Mammary epithelial cell (primary cell): ENCODE measurements at regions not wholly inside any gene's neighbourhood (a gene's known extent, or its start where the extent isn't known, plus 50 kb on each side); places are given as distances from the start of the nearest gene placed in this dataset.

Source experiments
- EZH2 ChIP-seq: IDR thresholded peaks from 2 replicates; pipeline ENCODE4 v1.6.1; 2012; ENCODE audit warnings: low read length, inconsistent platforms, borderline replicate concordance
- TF ChIP-seq, protein P1 (sequence below), 2 donors: IDR thresholded peaks in 1 of 2; conservative IDR thresholded peaks in 1 of 2; 2 replicates each; pipeline ENCODE4 v1.5.1; 2011 to 2012; ENCODE audit warnings: inconsistent platforms in 2 of 2, low read length in 2 of 2, mild to moderate bottlenecking in 2 of 2, control low read depth in 1 of 2, low read depth in 1 of 2; ENCODE audit not compliant: insufficient read depth in 1 of 2; ENCODE audit errors: extremely low read depth in 1 of 2

DNA sequence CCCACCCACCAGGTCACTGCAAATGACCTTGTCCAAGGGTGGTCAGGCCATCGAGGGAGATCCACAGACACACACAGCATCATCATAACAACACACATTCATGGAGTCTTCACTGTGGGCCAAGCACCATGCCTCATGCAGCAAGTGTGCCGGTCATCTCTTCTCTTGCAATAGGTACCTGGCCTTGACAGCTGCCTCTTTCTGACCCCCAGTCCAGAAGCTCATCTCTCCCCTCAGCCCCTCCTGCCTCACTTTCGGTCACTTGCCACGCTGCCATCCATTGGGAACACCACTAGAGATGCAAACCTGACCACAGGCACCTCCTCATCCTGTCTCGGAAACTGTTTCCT lies 75.9 kb downstream of the OAT start:
- TF ChIP-seq, protein P1, sequence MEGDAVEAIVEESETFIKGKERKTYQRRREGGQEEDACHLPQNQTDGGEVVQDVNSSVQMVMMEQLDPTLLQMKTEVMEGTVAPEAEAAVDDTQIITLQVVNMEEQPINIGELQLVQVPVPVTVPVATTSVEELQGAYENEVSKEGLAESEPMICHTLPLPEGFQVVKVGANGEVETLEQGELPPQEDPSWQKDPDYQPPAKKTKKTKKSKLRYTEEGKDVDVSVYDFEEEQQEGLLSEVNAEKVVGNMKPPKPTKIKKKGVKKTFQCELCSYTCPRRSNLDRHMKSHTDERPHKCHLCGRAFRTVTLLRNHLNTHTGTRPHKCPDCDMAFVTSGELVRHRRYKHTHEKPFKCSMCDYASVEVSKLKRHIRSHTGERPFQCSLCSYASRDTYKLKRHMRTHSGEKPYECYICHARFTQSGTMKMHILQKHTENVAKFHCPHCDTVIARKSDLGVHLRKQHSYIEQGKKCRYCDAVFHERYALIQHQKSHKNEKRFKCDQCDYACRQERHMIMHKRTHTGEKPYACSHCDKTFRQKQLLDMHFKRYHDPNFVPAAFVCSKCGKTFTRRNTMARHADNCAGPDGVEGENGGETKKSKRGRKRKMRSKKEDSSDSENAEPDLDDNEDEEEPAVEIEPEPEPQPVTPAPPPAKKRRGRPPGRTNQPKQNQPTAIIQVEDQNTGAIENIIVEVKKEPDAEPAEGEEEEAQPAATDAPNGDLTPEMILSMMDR (conservative IDR thresholded peaks at IDR 0.05 in 1 of 2, IDR thresholded peaks at IDR 0.05 in 1 of 2; ENCODE audit: extremely low read depth in 1 of 2, insufficient read depth in 1 of 2, low read depth in 1 of 2, low read length in 2 of 2) = no peak
- TF ChIP-seq EZH2 = no peak
